Effector memory CD8-positive, alpha-beta T cell (primary cell): ENCODE measurements at regions not wholly inside any gene's neighbourhood (a gene's known extent, or its start where the extent isn't known, plus 50 kb on each side); places are given as distances from the start of the nearest gene placed in this dataset.
"Not testable (repeated sequence)": the region's sequence is repeated elsewhere in the genome, so short reads cannot be mapped to it uniquely, and the experiment has no call there.

Source experiments
- ATAC-seq: fragments of 150-1000 bp; cut with Tn5 transposase; replicated peaks from 2 replicates; pipeline ENCODE4 v1.10.0; 2021; ENCODE audit warnings: mild to moderate bottlenecking, moderate library complexity
- DNase-seq, 3 experiments: peaks; one replicate each; pipeline ENCODE4 v3.0.0; 2021
- H3K27ac Mint-ChIP-seq, 2 donors: one replicate each; pipeline ENCODE4 v1.8.0; 2022; ENCODE audit warnings: mild to moderate bottlenecking in 2 of 2, mixed read lengths in 2 of 2, moderate library complexity in 2 of 2
- H3K27me3 Mint-ChIP-seq, 2 donors: one replicate each; pipeline ENCODE4 v1.8.0; 2022; ENCODE audit warnings: mixed read lengths in 2 of 2
- H3K36me3 Mint-ChIP-seq: one replicate; pipeline ENCODE4 v1.8.0; 2022; ENCODE audit warnings: mild to moderate bottlenecking, moderate library complexity, mixed read lengths; ENCODE audit not compliant: insufficient read depth
- H3K4me1 Mint-ChIP-seq, 2 donors: one replicate each; pipeline ENCODE4 v1.8.0; 2022; ENCODE audit warnings: low read depth in 2 of 2, mixed read lengths in 2 of 2
- H3K4me3 Mint-ChIP-seq, 2 donors: one replicate each; pipeline ENCODE4 v1.8.0; 2022; ENCODE audit warnings: mild to moderate bottlenecking in 2 of 2, mixed read lengths in 2 of 2, moderate library complexity in 2 of 2
- H3K9me3 Mint-ChIP-seq, 2 donors: one replicate each; pipeline ENCODE4 v1.8.0; 2022; ENCODE audit warnings: mixed read lengths in 2 of 2

GRCh38 chr15:61367953-61368352, 138.9 kb upstream of the RORA start:
- Mint-ChIP-seq H3K27me3 (peaks cover 45 to 61% of the 10 kb centered on the region in 2 donors), H3K27ac (no peak overlapping the region), H3K36me3 (no peaks in the 10 kb centered on the region), H3K4me3 (no peak overlapping the region), H3K9me3 (peaks cover 0 to 18% of the 10 kb centered on the region in 2 donors), H3K4me1 (no peaks in the 10 kb centered on the region)
- no peak for ATAC-seq
- no peak for DNase-seq

GRCh38 chr15:61364871-61365270, 135.8 kb upstream of the RORA start:
- Mint-ChIP-seq H3K4me3 (no peak overlapping the region), H3K27me3 (peaks cover 42 to 73% of the 10 kb centered on the region in 2 donors), H3K4me1 (no peaks in the 10 kb centered on the region), H3K27ac (no peak overlapping the region), H3K9me3 (peaks cover 2 to 11% of the 10 kb centered on the region in 2 donors), H3K36me3 (no peaks in the 10 kb centered on the region)
- DNase-seq (no peak), ATAC-seq (no peak)

- H3K36me3 Mint-ChIP-seq, H3K4me1 Mint-ChIP-seq, H3K27ac Mint-ChIP-seq, H3K4me3 Mint-ChIP-seq, DNase-seq, ATAC-seq: not testable (repeated sequence)
- Mint-ChIP-seq H3K9me3 (peaks cover 2 to 11% of the 10 kb centered on the region in 2 donors), H3K27me3 (peaks cover 43 to 77% of the 10 kb centered on the region in 2 donors)
Observed at GRCh38 chr15:61362912-61363311, 133.8 kb upstream of the RORA start.

GRCh38 chr15:61344293-61344692, 115.2 kb upstream of the RORA start:
- H3K27ac Mint-ChIP-seq = no peak overlapping the region
- peaks cover 0 to 50% of the 10 kb centered on the region in 2 donors for H3K27me3 Mint-ChIP-seq
- no peak for DNase-seq
- no peaks in the 10 kb centered on the region for H3K4me1 Mint-ChIP-seq
- no peaks in the 10 kb centered on the region for H3K36me3 Mint-ChIP-seq
- H3K9me3 Mint-ChIP-seq = peaks cover 0 to 2% of the 10 kb centered on the region in 2 donors
- no peak overlapping the region for H3K4me3 Mint-ChIP-seq
- no peak for ATAC-seq

GRCh38 chr15:61342390-61342789, 113.3 kb upstream of the RORA start:
- H3K4me1 Mint-ChIP-seq = no peaks in the 10 kb centered on the region
- H3K27me3 Mint-ChIP-seq = peaks cover 7 to 52% of the 10 kb centered on the region in 2 donors
- no peak for ATAC-seq
- H3K36me3 Mint-ChIP-seq = no peaks in the 10 kb centered on the region
- no peak for DNase-seq
- no peak overlapping the region for H3K27ac Mint-ChIP-seq
- H3K4me3 Mint-ChIP-seq = no peak overlapping the region
- peaks cover 0 to 2% of the 10 kb centered on the region in 2 donors for H3K9me3 Mint-ChIP-seq

- Mint-ChIP-seq H3K4me3 (no peak overlapping the region), H3K9me3 (peaks cover 0 to 2% of the 10 kb centered on the region in 2 donors), H3K27me3 (peaks cover 13 to 50% of the 10 kb centered on the region in 2 donors), H3K4me1 (no peaks in the 10 kb centered on the region), H3K27ac (no peak overlapping the region), H3K36me3 (no peaks in the 10 kb centered on the region)
- DNase-seq (no peak), ATAC-seq (no peak)
Observed at GRCh38 chr15:61339516-61339915, 110.4 kb upstream of the RORA start.

GRCh38 chr15:61337541-61337940, 108.4 kb upstream of the RORA start:
- Mint-ChIP-seq H3K27me3 (peaks cover 30 to 36% of the 10 kb centered on the region in 2 donors), H3K9me3 (peaks cover 0 to 6% of the 10 kb centered on the region in 2 donors), H3K27ac (no peak overlapping the region), H3K4me1 (no peaks in the 10 kb centered on the region), H3K36me3 (no peaks in the 10 kb centered on the region), H3K4me3 (no peak overlapping the region)
- DNase-seq = no peak
- ATAC-seq = no peak

GRCh38 chr15:61336026-61336638, 107.0 kb upstream of the RORA start:
- Mint-ChIP-seq H3K36me3 (no peaks in the 10 kb centered on the region), H3K27me3 (peaks cover 38 to 44% of the 10 kb centered on the region in 2 donors), H3K27ac (no peak overlapping the region), H3K4me1 (no peaks in the 10 kb centered on the region), H3K4me3 (no peak overlapping the region), H3K9me3 (peaks cover 0 to 6% of the 10 kb centered on the region in 2 donors)
- ATAC-seq (no peak), DNase-seq (no peak)

GRCh38 chr15:61334714-61335113, 105.6 kb upstream of the RORA start:
- H3K4me1 Mint-ChIP-seq, DNase-seq, H3K4me3 Mint-ChIP-seq, H3K9me3 Mint-ChIP-seq, H3K36me3 Mint-ChIP-seq, ATAC-seq, H3K27ac Mint-ChIP-seq: not testable (repeated sequence)
- H3K27me3 Mint-ChIP-seq = peaks cover 27 to 44% of the 10 kb centered on the region in 2 donors

- Mint-ChIP-seq H3K27ac (no peak overlapping the region), H3K4me1 (no peaks in the 10 kb centered on the region), H3K27me3 (peaks cover 19 to 31% of the 10 kb centered on the region in 2 donors), H3K36me3 (no peaks in the 10 kb centered on the region), H3K4me3 (no peak overlapping the region), H3K9me3 (peaks cover 0 to 6% of the 10 kb centered on the region in 2 donors)
- no peak for ATAC-seq
- DNase-seq = no peak
Observed at GRCh38 chr15:61331019-61331418, 101.9 kb upstream of the RORA start.

- H3K9me3 Mint-ChIP-seq = no peaks in the 10 kb centered on the region
- no peak overlapping the region for H3K27ac Mint-ChIP-seq
- H3K27me3 Mint-ChIP-seq = peaks cover 27 to 42% of the 10 kb centered on the region in 2 donors
- ATAC-seq (no peak), DNase-seq (no peak)
- H3K36me3 Mint-ChIP-seq = no peaks in the 10 kb centered on the region
- no peaks in the 10 kb centered on the region for H3K4me1 Mint-ChIP-seq
- no peak overlapping the region for H3K4me3 Mint-ChIP-seq
Observed at GRCh38 chr15:61327019-61327631, 98.0 kb upstream of the RORA start.

GRCh38 chr15:61319892-61320291, 90.8 kb upstream of the RORA start:
- DNase-seq (no peak), ATAC-seq (no peak)
- Mint-ChIP-seq H3K27me3 (peaks cover 31 to 75% of the 10 kb centered on the region in 2 donors), H3K4me3 (no peak overlapping the region), H3K4me1 (no peaks in the 10 kb centered on the region), H3K9me3 (no peaks in the 10 kb centered on the region), H3K36me3 (no peaks in the 10 kb centered on the region), H3K27ac (no peak overlapping the region)

- H3K27ac Mint-ChIP-seq = no peak overlapping the region
- no peaks in the 10 kb centered on the region for H3K4me1 Mint-ChIP-seq
- H3K4me3 Mint-ChIP-seq = no peak overlapping the region
- DNase-seq (no peak), ATAC-seq (no peak)
- H3K9me3 Mint-ChIP-seq = no peaks in the 10 kb centered on the region
- peaks cover 23 to 66% of the 10 kb centered on the region in 2 donors for H3K27me3 Mint-ChIP-seq
- no peaks in the 10 kb centered on the region for H3K36me3 Mint-ChIP-seq
Observed at GRCh38 chr15:61318802-61319525, 89.9 kb upstream of the RORA start.

- H3K9me3 Mint-ChIP-seq = no peaks in the 10 kb centered on the region
- H3K36me3 Mint-ChIP-seq = no peaks in the 10 kb centered on the region
- H3K4me3 Mint-ChIP-seq = no peak overlapping the region
- no peak overlapping the region for H3K27ac Mint-ChIP-seq
- no peak for DNase-seq
- no peak for ATAC-seq
- peaks cover 21 to 66% of the 10 kb centered on the region in 2 donors for H3K27me3 Mint-ChIP-seq
- no peaks in the 10 kb centered on the region for H3K4me1 Mint-ChIP-seq
Observed at GRCh38 chr15:61318301-61318700, 89.2 kb upstream of the RORA start.
